Tibial nerve (tissue), 4 donors: ENCODE measurements at regions not wholly inside any gene's neighbourhood (a gene's known extent, or its start where the extent isn't known, plus 50 kb on each side); places are given as distances from the start of the nearest gene placed in this dataset.
"Not testable (repeated sequence)": the region's sequence is repeated elsewhere in the genome, so short reads cannot be mapped to it uniquely, and the experiment has no call there.

Experiments
- DNase-seq, 2 donors: peaks; one replicate each; pipeline ENCODE4 v3.0.0-alpha.2; 2019; ENCODE audit warnings: low spot score in 2 of 2
- H3K27ac ChIP-seq, 4 donors: fragments of 200-600 bp; sonication (generic) in 3 of 4; one replicate each; pipeline ENCODE4 v1.5.1; 2017 to 2019; ENCODE audit warnings: mild to moderate bottlenecking in 1 of 4
- H3K27me3 ChIP-seq, 2 donors: fragments of 200-600 bp; sonication (generic) in 1 of 2; one replicate each; pipeline versions ENCODE4 v1.5.1 to v1.6.0; 2017 to 2019
- H3K36me3 ChIP-seq, 3 donors: fragments of 200-600 bp; sonication (generic); one replicate each; pipeline ENCODE4 v1.5.1; 2018 to 2019
- H3K4me1 ChIP-seq, 4 donors: fragments of 200-600 bp; sonication (generic) in 3 of 4; one replicate each; pipeline ENCODE4 v1.5.1; 2017 to 2019
- H3K4me3 ChIP-seq, 4 donors: fragments of 200-600 bp; sonication (generic) in 3 of 4; one replicate each; pipeline ENCODE4 v1.5.1; 2017 to 2019; ENCODE audit warnings: mild to moderate bottlenecking in 1 of 4, moderate library complexity in 1 of 4
- H3K9me3 ChIP-seq, 4 donors: fragments of 200-600 bp; sonication (generic) in 3 of 4; one replicate each; pipeline ENCODE4 v1.5.1; 2017 to 2019
- EP300 ChIP-seq, 2 donors: sonication (generic); formaldehyde crosslinking; IDR thresholded peaks; one replicate each; pipeline ENCODE4 v1.6.1; 2017; ENCODE audit warnings: antibody characterized with exemption in 2 of 2, mild to moderate bottlenecking in 1 of 2
- POLR2A ChIP-seq, 2 donors: fragments of 450-650 bp; IDR thresholded peaks; one replicate each; pipeline ENCODE4 v1.6.1; 2017; ENCODE audit warnings: antibody characterized with exemption in 2 of 2, mild to moderate bottlenecking in 2 of 2, moderate library complexity in 2 of 2
- WGBS, 2 donors: methylation state at CpG; one replicate each; pipeline ENCODE4 v1.1.5; 2018; 5-methylcytosine and 5-hydroxymethylcytosine counted together
- TF ChIP-seq, protein P1 (sequence below), 5 experiments: fragments of 200-600 bp in 3 of 5; fragments of 450-650 bp in 2 of 5; sonication (generic) in 3 of 5; IDR thresholded peaks; one replicate each; pipeline ENCODE4 v1.5.1; 2016 to 2019; ENCODE audit warnings: antibody characterized with exemption in 5 of 5, mild to moderate bottlenecking in 3 of 5, moderate library complexity in 2 of 5

DNA sequence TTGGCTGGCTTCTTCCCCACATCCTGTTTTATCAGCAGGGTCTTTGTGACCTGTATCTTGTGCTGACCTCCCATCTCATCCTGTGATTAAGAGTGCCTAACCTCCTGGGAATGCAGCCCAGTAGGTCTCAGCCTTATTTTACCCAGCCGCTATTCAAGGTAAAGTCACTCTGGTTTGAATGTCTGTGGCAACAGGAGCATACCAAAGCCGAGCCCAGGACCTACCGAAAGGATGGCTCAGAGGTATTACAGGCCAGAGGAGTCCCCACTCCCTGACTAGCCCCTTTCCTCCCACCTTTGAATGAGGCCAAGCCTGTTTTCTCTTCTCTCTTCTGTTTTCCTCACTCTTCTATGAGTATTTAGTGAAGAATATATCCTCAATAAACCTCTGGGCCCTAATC, 271.3 kb downstream of the OSTF1 start:
- Histone ChIP-seq H3K4me3 (no peak overlapping the region), H3K27ac (no peak overlapping the region)
- WGBS, 2 donors = 75 to 89% methylated on average over 3 of the region's 3 CpGs

GRCh38 chr9:75360252-75360651, 271.9 kb downstream of the OSTF1 start:
- no peaks in the 10 kb centered on the region for H3K27me3 ChIP-seq
- TF ChIP-seq, protein P1, sequence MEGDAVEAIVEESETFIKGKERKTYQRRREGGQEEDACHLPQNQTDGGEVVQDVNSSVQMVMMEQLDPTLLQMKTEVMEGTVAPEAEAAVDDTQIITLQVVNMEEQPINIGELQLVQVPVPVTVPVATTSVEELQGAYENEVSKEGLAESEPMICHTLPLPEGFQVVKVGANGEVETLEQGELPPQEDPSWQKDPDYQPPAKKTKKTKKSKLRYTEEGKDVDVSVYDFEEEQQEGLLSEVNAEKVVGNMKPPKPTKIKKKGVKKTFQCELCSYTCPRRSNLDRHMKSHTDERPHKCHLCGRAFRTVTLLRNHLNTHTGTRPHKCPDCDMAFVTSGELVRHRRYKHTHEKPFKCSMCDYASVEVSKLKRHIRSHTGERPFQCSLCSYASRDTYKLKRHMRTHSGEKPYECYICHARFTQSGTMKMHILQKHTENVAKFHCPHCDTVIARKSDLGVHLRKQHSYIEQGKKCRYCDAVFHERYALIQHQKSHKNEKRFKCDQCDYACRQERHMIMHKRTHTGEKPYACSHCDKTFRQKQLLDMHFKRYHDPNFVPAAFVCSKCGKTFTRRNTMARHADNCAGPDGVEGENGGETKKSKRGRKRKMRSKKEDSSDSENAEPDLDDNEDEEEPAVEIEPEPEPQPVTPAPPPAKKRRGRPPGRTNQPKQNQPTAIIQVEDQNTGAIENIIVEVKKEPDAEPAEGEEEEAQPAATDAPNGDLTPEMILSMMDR (IDR thresholded peaks at IDR 0.05) = no peak
- no peak for TF ChIP-seq EP300 (IDR thresholded peaks at IDR 0.05)
- TF ChIP-seq POLR2A (IDR thresholded peaks at IDR 0.05) = no peak
- no peak overlapping the region for H3K27ac ChIP-seq
- peaks cover 0 to 13% (median 0%) of the 10 kb centered on the region in 4 donors for H3K9me3 ChIP-seq
- H3K4me1 ChIP-seq = no peaks in the 10 kb centered on the region
- no peaks in the 10 kb centered on the region for H3K36me3 ChIP-seq
- no peak for DNase-seq
- H3K4me3 ChIP-seq = no peak overlapping the region
- WGBS, 2 donors = 86 to 90% methylated on average over 3 of the region's 3 CpGs

More for the DNA sequence above, 271.3 kb downstream of the OSTF1 start:
- TF ChIP-seq POLR2A (IDR thresholded peaks at IDR 0.05) = no peak
- TF ChIP-seq EP300 (IDR thresholded peaks at IDR 0.05) = no peak
- TF ChIP-seq, protein P1 (IDR thresholded peaks at IDR 0.05) = no peak
- Histone ChIP-seq H3K36me3 (no peaks in the 10 kb centered on the region), H3K27me3 (no peaks in the 10 kb centered on the region), H3K4me1 (no peaks in the 10 kb centered on the region), H3K9me3 (peaks cover 0 to 13% (median 0%) of the 10 kb centered on the region in 4 donors)
- DNase-seq = no peak

GRCh38 chr9:75362446-75362845, 274.1 kb downstream of the OSTF1 start:
- peaks cover 0 to 13% (median 0%) of the 10 kb centered on the region in 4 donors for H3K9me3 ChIP-seq
- 93% methylated on average over 5 of the region's 5 CpGs for WGBS, 2 donors
- H3K27me3 ChIP-seq, H3K4me3 ChIP-seq, H3K36me3 ChIP-seq, H3K27ac ChIP-seq, H3K4me1 ChIP-seq, DNase-seq: not testable (repeated sequence)

DNA sequence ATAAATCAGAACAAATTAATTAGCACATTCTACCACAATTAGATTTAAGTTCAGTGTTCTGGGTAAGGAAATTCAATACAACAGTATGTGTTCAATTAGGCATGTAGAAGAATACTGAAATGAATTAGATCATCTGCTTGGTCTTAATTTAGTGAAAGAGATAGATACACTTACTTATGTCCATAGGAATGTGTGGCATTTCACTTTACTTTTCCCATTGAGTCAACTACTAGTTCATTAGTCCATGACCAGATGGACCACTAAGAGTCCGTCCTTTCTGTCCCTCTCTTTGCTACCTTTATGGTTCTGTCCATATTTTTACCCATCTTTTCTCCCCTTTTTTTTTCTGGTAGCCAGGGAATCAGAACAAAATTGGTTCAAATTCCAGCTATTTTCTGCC, 276.9 kb downstream of the OSTF1 start:
- TF ChIP-seq, protein P1 (IDR thresholded peaks at IDR 0.05) = no peak
- no peak for TF ChIP-seq POLR2A (IDR thresholded peaks at IDR 0.05)
- Histone ChIP-seq H3K4me3 (no peak overlapping the region), H3K36me3 (no peaks in the 10 kb centered on the region), H3K27me3 (no peaks in the 10 kb centered on the region), H3K27ac (no peak overlapping the region), H3K4me1 (peaks cover 0 to 10% (median 0%) of the 10 kb centered on the region in 4 donors), H3K9me3 (peaks cover 0 to 13% (median 0%) of the 10 kb centered on the region in 4 donors)
- 84% methylated on average over 1 of the region's 1 CpG for WGBS, 2 donors
- no peak for DNase-seq

GRCh38 chr9:75369989-75370388, 281.7 kb downstream of the OSTF1 start:
- H3K27ac ChIP-seq = peak overlapping the region in 2 of 4 donors; percentile 24 to 64
- 34 to 45% methylated on average over 5 of the region's 5 CpGs for WGBS, 2 donors
- H3K36me3 ChIP-seq = no peaks in the 10 kb centered on the region
- DNase-seq = peak in 1 of 2 donors; percentile 21
- no peak overlapping the region for H3K4me3 ChIP-seq
- no peak for TF ChIP-seq POLR2A (IDR thresholded peaks at IDR 0.05)
- no peak for TF ChIP-seq EP300 (IDR thresholded peaks at IDR 0.05)
- TF ChIP-seq, protein P1 (IDR thresholded peaks at IDR 0.05) = no peak
- H3K27me3 ChIP-seq = no peaks in the 10 kb centered on the region
- H3K9me3 ChIP-seq = peaks cover 0 to 6% (median 0%) of the 10 kb centered on the region in 4 donors
- peaks cover 0 to 24% (median 0%) of the 10 kb centered on the region in 4 donors for H3K4me1 ChIP-seq
